Natural killer cell treated with Interleukin-12 subunit alpha and Interleukin-12 subunit beta and Interleukin-15 and Interleukin-18, amount 100 ng/mL, for 72 hours (primary cell): ENCODE measurements at regions not wholly inside any gene's neighbourhood (a gene's known extent, or its start where the extent isn't known, plus 50 kb on each side); places are given as distances from the start of the nearest gene placed in this dataset.

Experiments used
- ATAC-seq, 2 donors: fragments of 150-1000 bp; cut with Tn5 transposase in 1 of 2; sonication (Bioruptor Pico), chemical (Tn5 transposase) in 1 of 2; 2 replicates each; pipeline ENCODE4 v1.10.0; 2021
- DNase-seq: peaks from one replicate; pipeline ENCODE4 v3.0.0; 2022; ENCODE audit warnings: low spot score
- H3K27ac Mint-ChIP-seq, 2 donors: 1 replicate in 1 of 2; 2 replicates in 1 of 2; pipeline ENCODE4 v1.8.0; 2022; ENCODE audit warnings: mixed read lengths in 2 of 2, mild to moderate bottlenecking in 1 of 2, moderate library complexity in 1 of 2
- H3K27me3 Mint-ChIP-seq, 2 donors: 1 replicate in 1 of 2; 2 replicates in 1 of 2; pipeline ENCODE4 v1.8.0; 2022; ENCODE audit warnings: mixed read lengths in 2 of 2
- H3K36me3 Mint-ChIP-seq: one replicate; pipeline ENCODE4 v1.8.0; 2022; ENCODE audit warnings: mixed read lengths
- H3K4me1 Mint-ChIP-seq, 2 donors: 1 replicate in 1 of 2; 2 replicates in 1 of 2; pipeline ENCODE4 v1.8.0; 2022; ENCODE audit warnings: low read depth in 2 of 2, mixed read lengths in 2 of 2, mild to moderate bottlenecking in 1 of 2
- H3K4me3 Mint-ChIP-seq: one replicate; pipeline ENCODE4 v1.8.0; 2022; ENCODE audit warnings: mixed read lengths
- H3K9me3 Mint-ChIP-seq: 2 replicates; pipeline ENCODE4 v1.8.0; 2022; ENCODE audit warnings: mixed read lengths

GRCh38 chr12:115166698-115167315 lies 482.8 kb upstream of the TBX3 start:
- Mint-ChIP-seq H3K9me3 (peaks cover 4% of the 10 kb centered on the region), H3K27ac (no peak overlapping the region), H3K4me3 (no peak overlapping the region), H3K36me3 (peaks cover 4% of the 10 kb centered on the region), H3K27me3 (peaks cover 0 to 7% of the 10 kb centered on the region in 2 donors), H3K4me1 (no peaks in the 10 kb centered on the region)
- ATAC-seq: no peak
- DNase-seq: no peak

- H3K9me3 Mint-ChIP-seq: peaks cover 3% of the 10 kb centered on the region
- peaks cover 4% of the 10 kb centered on the region for H3K36me3 Mint-ChIP-seq
- peaks cover 0 to 7% of the 10 kb centered on the region in 2 donors for H3K27me3 Mint-ChIP-seq
- H3K4me1 Mint-ChIP-seq: no peaks in the 10 kb centered on the region
- H3K27ac Mint-ChIP-seq: no peak overlapping the region
- DNase-seq (no peak), ATAC-seq (no peak)
- no peak overlapping the region for H3K4me3 Mint-ChIP-seq
Observed at GRCh38 chr12:115163710-115164109, 479.7 kb upstream of the TBX3 start.

GRCh38 chr12:115160271-115161128 lies 476.5 kb upstream of the TBX3 start:
- ATAC-seq (no peak), DNase-seq (no peak)
- no peaks in the 10 kb centered on the region for H3K27me3 Mint-ChIP-seq
- H3K4me3 Mint-ChIP-seq: no peak overlapping the region
- H3K4me1 Mint-ChIP-seq: no peaks in the 10 kb centered on the region
- peaks cover 3% of the 10 kb centered on the region for H3K9me3 Mint-ChIP-seq
- no peak overlapping the region for H3K27ac Mint-ChIP-seq
- no peaks in the 10 kb centered on the region for H3K36me3 Mint-ChIP-seq

GRCh38 chr12:115158816-115159215 lies 474.8 kb upstream of the TBX3 start:
- Mint-ChIP-seq H3K27ac (no peak overlapping the region), H3K9me3 (peaks cover 3% of the 10 kb centered on the region), H3K4me3 (no peak overlapping the region), H3K4me1 (no peaks in the 10 kb centered on the region), H3K36me3 (no peaks in the 10 kb centered on the region), H3K27me3 (no peaks in the 10 kb centered on the region)
- DNase-seq: no peak
- no peak for ATAC-seq

- ATAC-seq: no peak
- H3K27ac Mint-ChIP-seq: no peak overlapping the region
- no peak for DNase-seq
- H3K27me3 Mint-ChIP-seq: no peaks in the 10 kb centered on the region
- H3K9me3 Mint-ChIP-seq: no peaks in the 10 kb centered on the region
- H3K4me1 Mint-ChIP-seq: no peaks in the 10 kb centered on the region
- no peaks in the 10 kb centered on the region for H3K36me3 Mint-ChIP-seq
- no peak overlapping the region for H3K4me3 Mint-ChIP-seq
Observed at GRCh38 chr12:115155665-115156645, 472.0 kb upstream of the TBX3 start.

GRCh38 chr12:115149685-115150378 lies 465.9 kb upstream of the TBX3 start:
- H3K4me3 Mint-ChIP-seq: no peak overlapping the region
- peaks cover 12% of the 10 kb centered on the region for H3K9me3 Mint-ChIP-seq
- no peaks in the 10 kb centered on the region for H3K36me3 Mint-ChIP-seq
- H3K4me1 Mint-ChIP-seq: no peaks in the 10 kb centered on the region
- no peak overlapping the region for H3K27ac Mint-ChIP-seq
- H3K27me3 Mint-ChIP-seq: no peaks in the 10 kb centered on the region
- DNase-seq: no peak
- no peak for ATAC-seq

- ATAC-seq: no peak
- Mint-ChIP-seq H3K4me1 (no peaks in the 10 kb centered on the region), H3K4me3 (no peak overlapping the region), H3K9me3 (peaks cover 12% of the 10 kb centered on the region), H3K36me3 (no peaks in the 10 kb centered on the region), H3K27me3 (no peaks in the 10 kb centered on the region), H3K27ac (no peak overlapping the region)
- no peak for DNase-seq
Observed at GRCh38 chr12:115149279-115149678, 465.3 kb upstream of the TBX3 start.

- Mint-ChIP-seq H3K27ac (no peak overlapping the region), H3K4me3 (no peak overlapping the region), H3K4me1 (no peaks in the 10 kb centered on the region), H3K36me3 (no peaks in the 10 kb centered on the region), H3K27me3 (no peaks in the 10 kb centered on the region), H3K9me3 (peaks cover 14% of the 10 kb centered on the region)
- ATAC-seq: no peak
- DNase-seq: no peak
Observed at GRCh38 chr12:115147916-115148315, 463.9 kb upstream of the TBX3 start.

GRCh38 chr12:115146453-115146852 lies 462.5 kb upstream of the TBX3 start:
- Mint-ChIP-seq H3K27me3 (no peaks in the 10 kb centered on the region), H3K27ac (no peak overlapping the region), H3K9me3 (peaks cover 14% of the 10 kb centered on the region), H3K4me3 (no peak overlapping the region), H3K4me1 (no peaks in the 10 kb centered on the region), H3K36me3 (no peaks in the 10 kb centered on the region)
- DNase-seq: no peak
- no peak for ATAC-seq

- Mint-ChIP-seq H3K27ac (no peak overlapping the region), H3K9me3 (peaks cover 8% of the 10 kb centered on the region), H3K36me3 (no peaks in the 10 kb centered on the region), H3K4me1 (no peaks in the 10 kb centered on the region), H3K4me3 (no peak overlapping the region), H3K27me3 (no peaks in the 10 kb centered on the region)
- DNase-seq: no peak
- ATAC-seq: no peak
Observed at GRCh38 chr12:115144425-115144824, 460.4 kb upstream of the TBX3 start.

GRCh38 chr12:115140981-115141655 lies 457.1 kb upstream of the TBX3 start:
- Mint-ChIP-seq H3K27me3 (no peaks in the 10 kb centered on the region), H3K27ac (no peak overlapping the region), H3K9me3 (peaks cover 6% of the 10 kb centered on the region), H3K4me3 (no peak overlapping the region), H3K36me3 (no peaks in the 10 kb centered on the region), H3K4me1 (no peaks in the 10 kb centered on the region)
- ATAC-seq (no peak), DNase-seq (no peak)

- Mint-ChIP-seq H3K36me3 (no peaks in the 10 kb centered on the region), H3K9me3 (no peaks in the 10 kb centered on the region), H3K4me1 (no peaks in the 10 kb centered on the region), H3K4me3 (no peak overlapping the region), H3K27ac (no peak overlapping the region), H3K27me3 (no peaks in the 10 kb centered on the region)
- DNase-seq: no peak
- no peak for ATAC-seq
Observed at GRCh38 chr12:115137812-115138521, 454.0 kb upstream of the TBX3 start.
